Germinal center (tissue), 1 donor: ENCODE measurements at regions not wholly inside any gene's neighbourhood (a gene's known extent, or its start where the extent isn't known, plus 50 kb on each side); places are given as distances from the start of the nearest gene placed in this dataset.
"Not testable (repeated sequence)": the region's sequence is repeated elsewhere in the genome, so short reads cannot be mapped to it uniquely, and the experiment has no call there.

Experiments
- DNase-seq: peaks from one replicate; pipeline ENCODE4 v3.0.0; 2012; ENCODE audit warnings: mixed read lengths, low spot score

DNA sequence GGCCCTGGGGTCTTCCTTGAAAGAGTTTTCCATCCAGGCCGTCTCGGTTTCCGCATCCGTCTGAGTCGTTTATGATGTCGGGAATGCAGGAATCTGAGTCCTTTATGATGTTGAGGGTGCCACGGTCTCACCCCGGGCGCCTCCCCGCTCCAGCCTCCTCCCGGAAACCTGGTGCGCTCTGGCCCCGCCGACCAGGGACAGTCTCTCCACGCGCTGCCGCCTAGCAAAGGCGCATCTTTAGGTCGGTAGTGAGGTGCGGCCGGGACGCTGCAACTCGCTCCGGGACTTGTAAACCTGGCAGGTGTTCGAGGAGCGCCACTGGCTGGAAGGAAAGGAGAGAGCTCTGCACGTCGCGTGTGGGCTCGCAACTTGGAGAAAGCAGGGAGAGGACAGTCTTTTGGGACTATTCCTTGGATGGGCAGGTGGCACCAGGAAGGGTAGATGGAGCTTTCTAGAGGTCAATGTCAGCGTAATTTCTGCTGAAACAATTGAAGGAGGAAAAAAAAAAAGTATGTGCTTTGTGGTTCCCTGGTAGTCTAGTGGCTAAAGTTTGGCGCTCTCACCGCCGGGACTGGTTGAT lies 132.0 kb downstream of the FAM72B start:
- DNase-seq, result not testable (repeated sequence)

DNA sequence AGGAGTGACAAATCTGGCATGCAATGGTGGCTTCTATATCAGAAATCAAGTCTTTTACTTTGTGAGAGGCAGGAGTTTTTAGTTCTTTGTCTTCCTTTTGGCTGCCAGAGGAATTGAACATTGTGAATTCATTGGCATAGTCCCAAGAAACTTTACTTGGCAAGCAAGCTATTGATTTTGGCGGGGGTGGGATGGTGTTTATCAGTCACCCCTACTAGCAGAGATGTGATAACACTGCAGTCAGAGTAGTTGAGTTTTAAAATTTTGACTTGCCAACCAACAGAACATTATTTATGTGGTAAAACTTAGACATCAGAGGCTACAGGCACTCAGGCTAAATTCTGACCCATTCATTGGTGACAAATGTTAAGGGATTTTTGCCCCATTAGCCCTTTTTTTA lies 129.2 kb downstream of the FAM72B start:
- DNase-seq, result not testable (repeated sequence)

DNA sequence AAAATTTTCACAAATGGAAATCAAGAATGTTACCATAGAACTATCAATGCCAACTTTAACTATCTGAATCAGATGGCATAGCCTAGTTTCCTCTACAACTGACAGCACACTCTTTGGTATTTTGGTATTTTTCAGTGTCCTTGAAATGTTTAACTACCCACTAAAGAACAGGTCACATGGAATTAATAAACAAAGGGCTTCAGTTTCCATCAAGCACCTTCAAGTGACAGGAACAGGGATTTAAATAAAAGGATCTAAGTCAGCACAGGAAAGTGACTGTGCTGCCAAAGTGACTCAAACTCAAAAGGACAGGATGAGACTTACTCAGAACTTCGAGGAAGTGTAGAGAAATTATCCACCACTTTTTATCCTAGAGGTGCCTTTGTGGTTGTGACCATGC lies 117.2 kb downstream of the FAM72B start:
- not testable (repeated sequence) for DNase-seq

- not testable (repeated sequence) for DNase-seq
These were observed 115.2 kb downstream of the FAM72B start for GRCh38 chr1:121068738-121069499.

DNA sequence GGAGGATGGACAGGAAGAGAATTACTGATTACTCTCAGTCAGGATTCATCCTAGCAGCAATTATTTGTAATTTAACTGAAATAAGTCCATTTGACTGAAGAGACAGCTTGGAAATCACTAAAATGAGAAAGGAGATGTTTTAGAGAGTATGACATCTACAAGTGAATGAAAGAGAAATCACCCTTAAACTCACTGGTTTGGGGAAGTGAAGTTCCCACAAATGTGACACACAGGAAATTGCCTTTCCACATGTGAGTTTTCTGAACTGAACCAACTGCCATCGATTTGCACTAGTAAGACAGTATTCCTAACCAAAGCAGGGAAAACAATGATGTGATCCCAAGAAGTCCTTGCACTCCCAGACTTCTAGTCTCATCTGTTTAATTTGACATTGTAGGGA lies 110.3 kb downstream of the FAM72B start:
- not testable (repeated sequence) for DNase-seq

DNA sequence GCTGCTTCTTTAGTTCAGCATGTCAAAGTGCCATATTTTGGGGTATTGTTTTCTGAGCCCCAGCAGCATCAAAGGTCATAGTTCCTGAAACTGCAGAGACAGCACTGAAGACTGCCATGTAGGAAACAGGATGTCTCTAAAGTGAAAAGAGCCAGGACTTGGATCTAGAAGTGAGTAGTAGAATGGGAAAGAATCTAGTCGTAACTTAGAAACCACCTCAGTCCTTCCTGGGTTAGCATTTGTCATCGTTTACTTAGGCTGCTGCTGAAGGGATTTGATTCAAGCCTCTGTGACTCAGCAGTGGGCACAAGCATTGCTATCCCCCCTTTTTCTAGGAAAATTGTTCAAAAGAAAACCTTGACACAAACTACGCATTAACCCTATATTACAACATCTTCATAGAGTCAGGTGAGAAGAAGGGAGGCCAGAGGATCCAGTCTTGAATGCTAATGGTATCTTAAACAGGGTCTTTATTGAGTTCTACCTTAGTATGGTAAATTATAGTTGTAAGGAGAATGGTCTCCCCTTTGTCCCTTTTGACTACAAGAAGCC lies 108.8 kb downstream of the FAM72B start:
- DNase-seq, result not testable (repeated sequence)

DNA sequence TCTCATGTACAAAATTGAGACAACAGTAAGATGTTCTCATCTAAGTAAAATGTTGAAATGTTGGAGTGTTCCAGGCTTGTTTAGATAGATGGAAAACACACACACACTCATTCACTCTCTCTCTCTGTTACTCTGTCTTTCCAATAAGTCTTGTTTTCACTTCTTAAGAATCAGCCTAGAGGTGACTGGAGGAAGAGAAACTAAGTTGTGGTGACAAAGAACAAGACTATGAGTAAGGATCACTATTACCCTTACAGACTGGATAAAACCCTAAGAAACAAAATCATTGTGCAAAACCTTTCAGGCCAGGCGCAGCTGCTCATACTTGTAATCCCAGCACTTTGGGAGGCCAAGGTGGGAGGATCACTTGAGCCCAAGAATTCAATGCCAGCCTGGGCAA lies 107.5 kb downstream of the FAM72B start:
- not testable (repeated sequence) for DNase-seq

DNA sequence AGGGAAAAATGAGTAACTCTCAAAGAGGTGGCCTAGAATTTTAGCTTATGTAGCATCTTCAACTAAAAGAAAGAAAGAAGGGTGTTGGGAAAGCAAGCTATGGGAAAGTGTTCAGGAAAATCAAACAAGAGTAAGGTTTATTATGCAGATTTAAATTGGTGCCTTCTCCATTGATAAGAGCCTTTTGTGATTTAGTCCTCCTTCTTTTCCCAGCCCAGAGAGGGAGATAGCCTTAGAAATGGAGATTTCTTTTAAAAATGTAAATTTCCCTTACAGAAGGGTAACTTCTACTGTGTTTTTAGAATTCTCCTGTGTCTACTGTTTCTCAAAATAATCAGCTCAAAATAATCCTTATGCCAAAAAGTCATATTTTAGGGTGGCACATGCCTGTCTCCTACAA lies 104.5 kb downstream of the FAM72B start:
- DNase-seq, result not testable (repeated sequence)

- not testable (repeated sequence) for DNase-seq
These were observed 103.8 kb downstream of the FAM72B start for GRCh38 chr1:121080197-121080903.

GRCh38 chr1:121080904-121081264 lies 103.3 kb downstream of the FAM72B start:
- not testable (repeated sequence) for DNase-seq

DNA sequence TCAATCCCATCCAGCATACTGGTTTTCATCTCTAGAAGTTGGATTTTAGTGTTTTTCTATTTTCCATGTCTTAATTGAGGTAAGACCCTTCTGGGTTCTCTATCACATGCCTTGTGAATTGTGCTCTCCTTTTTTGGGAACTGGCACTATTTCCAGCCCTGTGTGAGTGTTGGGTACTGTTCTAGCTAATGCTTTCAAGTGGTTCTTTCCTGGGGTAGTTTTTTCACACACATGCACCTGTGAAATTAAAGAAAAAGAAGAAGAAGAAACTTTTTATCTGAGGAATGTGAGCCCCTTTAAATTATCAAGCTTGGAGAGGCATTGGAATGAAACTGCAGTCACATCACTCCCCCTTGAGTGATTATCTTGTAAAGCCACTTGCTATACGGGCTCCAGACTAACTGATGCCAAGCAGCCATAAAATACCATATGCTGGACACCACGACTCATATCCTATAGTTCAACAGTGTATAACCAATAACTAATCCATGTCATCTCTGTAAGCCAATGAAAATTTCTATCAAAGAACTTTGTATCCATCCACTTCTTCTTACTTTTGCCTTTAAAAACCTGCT lies 102.4 kb downstream of the FAM72B start:
- not testable (repeated sequence) for DNase-seq

DNA sequence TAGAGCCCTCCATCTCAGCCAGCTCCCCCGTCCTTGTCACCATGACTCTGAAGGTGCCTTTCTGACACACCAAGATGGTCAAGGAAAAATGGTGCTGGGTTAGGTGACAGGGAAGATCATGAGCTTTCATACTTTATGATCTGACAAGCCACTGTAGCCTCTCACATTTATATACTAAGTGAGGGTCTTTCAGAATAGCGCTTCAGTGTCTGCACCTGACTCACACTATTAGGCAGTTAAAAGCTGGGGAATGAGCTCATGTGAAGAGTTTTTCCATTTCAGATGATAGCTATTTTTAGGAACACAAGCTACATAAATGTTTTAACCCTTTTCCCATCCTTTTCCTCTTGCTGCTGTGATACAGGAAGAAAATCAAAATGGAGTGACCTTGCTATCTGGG lies 101.1 kb downstream of the FAM72B start:
- DNase-seq, result not testable (repeated sequence)

DNA sequence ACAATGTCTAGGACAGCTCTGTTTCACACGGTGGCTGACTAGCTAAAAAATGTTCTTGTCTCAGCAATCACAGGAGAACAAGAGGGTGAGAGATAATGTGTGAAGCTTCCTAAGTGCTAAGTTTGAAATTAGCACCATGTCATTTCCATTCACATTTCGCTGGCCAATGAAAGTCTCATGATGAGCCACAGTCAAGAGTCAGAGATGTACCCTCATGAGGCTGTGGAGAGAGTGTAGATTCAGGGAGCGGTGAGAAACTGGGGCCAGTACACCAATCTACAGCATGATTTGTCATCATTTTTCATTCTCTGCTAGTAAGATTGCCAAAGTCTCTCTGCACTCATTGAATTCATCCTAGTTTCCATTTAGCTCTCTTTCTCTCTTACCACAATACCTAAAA lies 97.9 kb downstream of the FAM72B start:
- not testable (repeated sequence) for DNase-seq

DNA sequence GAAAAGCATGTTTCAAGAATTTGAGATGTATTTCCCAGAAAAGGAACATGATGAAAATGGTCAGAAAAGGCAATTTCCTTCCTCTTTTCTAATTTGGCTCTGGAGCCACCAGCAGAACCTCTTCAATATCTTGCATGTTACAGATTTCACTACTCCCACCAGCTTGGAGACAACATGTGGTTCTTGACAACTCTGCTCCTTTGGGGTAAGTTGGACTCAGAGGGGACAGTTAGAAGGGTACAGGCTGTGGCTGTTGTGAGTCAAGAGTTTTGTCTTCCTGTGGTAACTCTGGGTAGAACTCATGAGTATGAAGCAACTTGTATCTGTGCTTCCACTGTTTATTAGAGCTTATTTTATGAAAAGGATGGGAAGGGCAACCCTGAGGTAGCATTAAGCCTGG lies 96.9 kb downstream of the FAM72B start:
- not testable (repeated sequence) for DNase-seq

DNA sequence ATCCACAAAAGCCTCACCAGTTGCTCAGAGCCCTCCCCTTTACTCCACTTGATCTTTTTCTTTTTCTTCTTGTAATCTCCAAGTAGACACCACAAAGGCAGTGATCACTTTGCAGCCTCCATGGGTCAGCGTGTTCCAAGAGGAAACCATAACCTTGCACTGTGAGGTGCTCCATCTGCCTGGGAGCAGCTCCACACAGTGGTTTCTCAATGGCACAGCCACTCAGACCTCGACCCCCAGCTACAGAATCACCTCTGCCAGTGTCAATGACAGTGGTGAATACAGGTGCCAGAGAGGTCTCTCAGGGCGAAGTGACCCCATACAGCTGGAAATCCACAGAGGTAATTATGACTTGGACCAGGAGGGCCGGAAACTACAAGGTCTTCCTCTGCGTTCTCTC lies 95.6 kb downstream of the FAM72B start:
- not testable (repeated sequence) for DNase-seq

DNA sequence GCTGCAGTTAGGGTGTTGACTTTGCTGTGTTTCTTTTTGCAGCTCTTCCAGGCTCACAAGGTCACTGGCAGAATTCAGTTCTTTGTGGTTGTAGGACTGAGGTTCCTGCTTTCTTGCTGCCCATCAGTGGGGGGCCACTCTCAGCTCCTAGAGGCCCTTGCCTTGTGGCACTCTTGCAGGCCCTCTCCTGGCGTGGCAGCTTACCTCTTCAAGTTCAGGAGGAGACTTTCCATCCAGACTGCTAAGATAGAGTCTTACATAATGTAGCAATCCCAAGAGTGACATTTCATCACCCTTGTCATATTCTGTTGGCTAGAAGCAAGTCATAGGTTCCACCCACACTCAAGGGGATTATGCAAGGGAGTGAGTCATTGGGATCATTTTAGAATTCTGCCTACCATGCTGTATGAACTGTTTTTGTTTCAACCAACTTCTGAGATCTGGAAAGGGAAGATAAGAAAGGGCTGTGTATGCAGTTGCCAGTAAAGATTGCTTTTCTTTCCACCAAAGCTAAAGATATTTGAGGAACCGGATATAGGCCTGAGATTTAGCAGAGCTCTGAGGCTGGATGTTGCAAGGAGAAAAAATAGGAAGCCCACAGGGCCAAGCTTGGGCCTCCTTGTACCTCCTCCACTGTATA lies 91.7 kb downstream of the FAM72B start:
- not testable (repeated sequence) for DNase-seq

GRCh38 chr1:121095014-121095413 lies 89.1 kb downstream of the FAM72B start:
- DNase-seq, result not testable (repeated sequence)

DNA sequence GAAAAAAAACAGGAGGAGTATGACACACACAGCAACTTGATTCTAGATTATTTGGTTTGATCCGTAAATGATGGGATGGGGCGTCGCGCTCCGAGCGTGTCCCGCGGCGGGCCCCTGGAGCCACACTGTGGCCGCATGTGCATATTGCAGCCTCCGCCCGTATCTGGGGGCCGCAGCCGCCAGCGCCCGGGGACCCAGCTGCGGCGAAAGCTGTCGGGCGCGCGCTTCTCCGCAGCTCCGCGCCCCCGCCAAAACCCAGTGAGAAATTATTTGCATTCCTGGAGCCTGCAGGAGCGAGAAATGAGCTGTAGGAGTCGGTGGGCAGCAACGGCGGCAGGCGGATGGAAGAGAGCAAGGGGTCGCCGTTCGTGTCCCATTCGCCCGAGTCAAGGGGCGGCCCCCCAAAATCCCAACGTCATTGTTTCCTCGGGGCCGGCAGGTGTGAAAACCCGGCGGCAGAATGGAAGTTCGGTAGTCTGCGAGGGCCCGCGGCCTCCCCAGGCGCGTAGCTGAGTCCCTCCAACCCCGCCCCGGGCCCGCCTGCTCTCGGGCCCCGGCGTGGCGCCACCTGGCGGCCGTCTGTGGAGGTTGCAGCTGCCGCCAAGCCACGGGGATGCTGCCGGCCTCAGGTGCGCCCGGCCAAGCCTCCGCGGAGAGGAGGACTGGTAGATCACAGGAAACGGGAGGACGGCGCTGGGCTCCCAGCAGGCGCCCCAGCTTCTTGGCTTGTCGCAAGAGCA lies 86.8 kb downstream of the FAM72B start:
- not testable (repeated sequence) for DNase-seq

DNA sequence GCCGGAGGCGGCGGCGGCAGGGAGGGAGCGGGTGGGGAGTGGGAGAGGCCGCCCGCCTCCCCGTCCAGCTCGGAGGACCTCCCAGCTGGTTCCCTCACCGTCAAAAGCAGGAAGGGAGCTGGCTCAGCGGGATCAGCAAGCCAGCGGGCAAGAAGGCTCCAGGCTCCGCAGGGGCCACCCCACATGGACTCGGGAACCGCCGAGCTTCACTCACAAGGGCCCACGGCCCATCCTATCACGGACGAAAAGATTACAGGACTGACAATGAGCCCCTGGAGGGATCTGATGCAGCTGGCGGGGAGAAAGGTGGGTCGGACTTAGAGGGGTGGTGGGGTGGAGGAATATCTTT lies 86.3 kb downstream of the FAM72B start:
- not testable (repeated sequence) for DNase-seq

DNA sequence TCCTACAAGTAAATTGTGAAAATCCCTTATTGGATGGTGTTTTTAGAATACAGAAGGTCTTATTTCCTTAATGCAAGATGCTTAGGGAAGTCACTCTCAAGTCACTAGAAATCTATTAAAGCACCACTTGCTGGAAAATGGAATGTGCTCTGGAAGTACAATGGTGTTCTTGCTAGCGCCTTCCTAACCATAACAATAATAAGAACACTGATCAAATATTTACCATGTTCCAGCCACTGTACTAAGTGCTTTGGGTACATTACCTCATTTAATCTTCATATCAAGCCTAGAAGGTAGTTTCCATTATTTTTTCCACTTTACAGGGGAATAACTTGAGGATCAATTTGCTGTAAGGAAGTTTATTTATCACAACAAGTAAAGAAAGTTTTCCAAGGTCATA lies 75.1 kb downstream of the FAM72B start:
- not testable (repeated sequence) for DNase-seq
